Astrocyte (in vitro differentiated cells and primary cell): ENCODE measurements at regions not wholly inside any gene's neighbourhood (a gene's known extent, or its start where the extent isn't known, plus 50 kb on each side); places are given as distances from the start of the nearest gene placed in this dataset.
A peak's percentile ranks its signal among the peaks of the same experiment; 100 is the strongest.

Experiments used
- DNase-seq: peaks from one replicate; pipeline ENCODE4 v3.0.0-alpha.2; 2010; ENCODE audit warnings: low read depth
- FAIRE-seq: peaks from 2 replicates; lab custom pipeline; 2011; peaks lifted over from hg19 to GRCh38; lab: Jason Lieb, UNC
- H2AFZ ChIP-seq: 2 replicates; pipeline ENCODE4 v1.6.0; 2012; ENCODE audit warnings: low read depth, low read length, inconsistent platforms
- H3K27ac ChIP-seq: 2 replicates; pipeline ENCODE4 v1.5.1; 2011; ENCODE audit warnings: low read depth, low read length, inconsistent platforms
- H3K27me3 ChIP-seq: 2 replicates; pipeline ENCODE4 v1.6.0; 2011; ENCODE audit warnings: low read length, inconsistent platforms; ENCODE audit not compliant: insufficient read depth
- H3K36me3 ChIP-seq: 2 replicates; pipeline ENCODE4 v1.5.1; 2011; ENCODE audit warnings: low read length, inconsistent platforms; ENCODE audit not compliant: insufficient read depth
- H3K4me1 ChIP-seq: 2 replicates; pipeline ENCODE4 v1.5.1; 2011; ENCODE audit warnings: low read length, inconsistent platforms; ENCODE audit not compliant: insufficient read depth
- H3K4me2 ChIP-seq: 2 replicates; pipeline ENCODE4 v1.6.0; 2012; ENCODE audit warnings: low read length, inconsistent platforms
- H3K4me3 ChIP-seq: 2 replicates; pipeline ENCODE4 v1.5.1; 2011; ENCODE audit warnings: low read depth, mild to moderate bottlenecking, low read length, inconsistent platforms; ENCODE audit not compliant: insufficient read depth
- H3K79me2 ChIP-seq: 2 replicates; pipeline ENCODE4 v1.6.0; 2012; ENCODE audit warnings: mild to moderate bottlenecking, low read length, inconsistent platforms; ENCODE audit not compliant: insufficient read depth
- H3K9ac ChIP-seq: 2 replicates; pipeline ENCODE4 v1.6.0; 2012; ENCODE audit warnings: mild to moderate bottlenecking, low read length, inconsistent platforms
- H3K9me3 ChIP-seq: 2 replicates; pipeline ENCODE4 v1.5.1; 2012; ENCODE audit warnings: low read depth, mild to moderate bottlenecking, low read length, inconsistent platforms; ENCODE audit not compliant: insufficient read depth
- H4K20me1 ChIP-seq: 2 replicates; pipeline ENCODE4 v1.6.0; 2012; ENCODE audit warnings: low read length, inconsistent platforms; ENCODE audit not compliant: insufficient read depth
- H3K27ac Mint-ChIP-seq: one replicate; pipeline ENCODE4 v1.8.0; 2021; ENCODE audit warnings: mild to moderate bottlenecking, mixed read lengths; ENCODE audit not compliant: unreplicated experiment
- H3K27me3 Mint-ChIP-seq: one replicate; pipeline ENCODE4 v1.8.0; 2021; ENCODE audit warnings: low read depth, mixed read lengths; ENCODE audit not compliant: unreplicated experiment
- H3K36me3 Mint-ChIP-seq: one replicate; pipeline ENCODE4 v1.8.0; 2021; ENCODE audit warnings: low read depth, mixed read lengths; ENCODE audit not compliant: unreplicated experiment
- H3K4me1 Mint-ChIP-seq: one replicate; pipeline ENCODE4 v1.8.0; 2021; ENCODE audit warnings: low read depth, mixed read lengths; ENCODE audit not compliant: unreplicated experiment
- H3K4me3 Mint-ChIP-seq: one replicate; pipeline ENCODE4 v1.8.0; 2021; ENCODE audit warnings: mild to moderate bottlenecking, moderate library complexity, mixed read lengths; ENCODE audit not compliant: unreplicated experiment
- H3K9me3 Mint-ChIP-seq: one replicate; pipeline ENCODE4 v1.8.0; 2021; ENCODE audit warnings: mild to moderate bottlenecking, mixed read lengths; ENCODE audit not compliant: unreplicated experiment
- CTCF ChIP-seq: IDR thresholded peaks from 2 replicates; pipeline ENCODE4 v1.5.1; 2011; ENCODE audit warnings: low read depth, mild to moderate bottlenecking, inconsistent platforms, low read length, moderate library complexity; ENCODE audit not compliant: insufficient read depth
- EZH2 ChIP-seq: IDR thresholded peaks from 2 replicates; pipeline ENCODE4 v1.6.1; 2012; ENCODE audit warnings: mild to moderate bottlenecking, low read length, inconsistent platforms; ENCODE audit not compliant: insufficient read depth

- no peak overlapping the region for H3K4me3 ChIP-seq
- Mint-ChIP-seq H3K27ac (no peak overlapping the region), H3K4me1 (peaks cover 4% of the 10 kb centered on the region), H3K27me3 (no peaks in the 10 kb centered on the region), H3K36me3 (no peaks in the 10 kb centered on the region), H3K9me3 (no peaks in the 10 kb centered on the region), H3K4me3 (no peak overlapping the region)
- no peak for TF ChIP-seq CTCF
- TF ChIP-seq EZH2: no peak
- no peak overlapping the region for H2AFZ ChIP-seq
- DNase-seq (peak; percentile 4), FAIRE-seq (no peak)
- H3K79me2 ChIP-seq: no peaks in the 10 kb centered on the region
- H4K20me1 ChIP-seq: no peaks in the 10 kb centered on the region
- H3K9me3 ChIP-seq: no peaks in the 10 kb centered on the region
- H3K4me2 ChIP-seq: no peak overlapping the region
- H3K27me3 ChIP-seq: no peaks in the 10 kb centered on the region
- H3K27ac ChIP-seq: no peak overlapping the region
- H3K9ac ChIP-seq: no peak overlapping the region
- H3K36me3 ChIP-seq: no peaks in the 10 kb centered on the region
- no peaks in the 10 kb centered on the region for H3K4me1 ChIP-seq
Observed at GRCh38 chr7:45347804-45348203, 190.2 kb downstream of the RAMP3 start.

DNA sequence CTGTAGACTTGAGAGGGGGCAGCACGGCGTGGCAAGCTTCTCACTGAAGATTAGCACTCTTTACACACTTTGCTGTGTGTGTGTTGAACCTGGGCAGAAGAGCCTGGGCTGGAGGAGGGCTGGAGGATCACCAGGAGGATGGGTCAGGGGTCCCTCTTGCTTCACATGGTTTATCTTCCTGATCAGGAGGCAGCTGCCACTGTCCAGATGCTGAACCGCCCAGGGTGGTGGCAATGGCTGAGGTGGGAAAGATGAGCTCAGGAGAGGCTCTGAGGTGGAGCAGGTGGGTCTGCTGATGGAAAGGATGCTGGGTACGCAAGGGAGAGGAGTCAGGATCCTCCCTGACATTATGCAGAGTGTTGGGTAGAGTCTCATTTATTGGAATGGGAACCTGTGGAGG lies 191.5 kb downstream of the RAMP3 start:
- Histone ChIP-seq H3K79me2 (no peaks in the 10 kb centered on the region), H3K27me3 (no peaks in the 10 kb centered on the region), H3K4me2 (no peak overlapping the region), H3K36me3 (no peaks in the 10 kb centered on the region), H2AFZ (no peak overlapping the region), H3K9me3 (no peaks in the 10 kb centered on the region), H3K4me3 (no peak overlapping the region), H3K4me1 (no peaks in the 10 kb centered on the region), H3K9ac (no peak overlapping the region), H3K27ac (no peak overlapping the region), H4K20me1 (no peaks in the 10 kb centered on the region)
- Mint-ChIP-seq H3K36me3 (no peaks in the 10 kb centered on the region), H3K4me1 (peaks cover 4% of the 10 kb centered on the region), H3K27ac (no peak overlapping the region), H3K27me3 (peaks cover 2% of the 10 kb centered on the region), H3K9me3 (no peaks in the 10 kb centered on the region), H3K4me3 (no peak overlapping the region)
- DNase-seq (no peak), FAIRE-seq (no peak)
- TF ChIP-seq EZH2: no peak
- no peak for TF ChIP-seq CTCF

DNA sequence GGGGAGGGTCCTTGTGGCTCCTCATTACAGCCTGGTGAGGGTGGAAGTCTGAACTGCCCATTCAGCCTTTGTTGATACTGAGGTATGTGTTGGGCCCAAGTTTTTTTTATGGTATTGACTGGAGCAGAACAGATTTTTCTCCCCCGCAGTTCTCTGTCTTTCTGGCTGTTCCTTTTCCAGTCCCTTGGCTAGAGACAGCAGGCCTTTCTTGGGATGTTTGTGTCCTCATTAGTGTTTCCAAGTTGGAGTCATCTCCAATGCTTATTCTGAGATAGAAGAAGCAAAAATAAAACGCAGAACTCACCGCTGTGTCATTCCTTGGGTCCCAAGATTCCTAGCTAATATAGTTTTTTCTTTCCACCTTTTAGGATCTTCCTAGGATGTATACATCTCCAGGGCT lies 193.3 kb downstream of the RAMP3 start:
- no peaks in the 10 kb centered on the region for H3K79me2 ChIP-seq
- no peak overlapping the region for H3K27ac ChIP-seq
- H3K36me3 ChIP-seq: no peaks in the 10 kb centered on the region
- no peaks in the 10 kb centered on the region for H3K9me3 ChIP-seq
- no peak for DNase-seq
- H3K4me3 Mint-ChIP-seq: no peak overlapping the region
- H4K20me1 ChIP-seq: no peaks in the 10 kb centered on the region
- no peak overlapping the region for H2AFZ ChIP-seq
- TF ChIP-seq EZH2 (no peak), CTCF (no peak)
- H3K4me2 ChIP-seq: no peak overlapping the region
- H3K4me1 Mint-ChIP-seq: peaks cover 4% of the 10 kb centered on the region
- H3K27me3 ChIP-seq: no peaks in the 10 kb centered on the region
- no peak overlapping the region for H3K9ac ChIP-seq
- peaks cover 2% of the 10 kb centered on the region for H3K27me3 Mint-ChIP-seq
- H3K9me3 Mint-ChIP-seq: no peaks in the 10 kb centered on the region
- H3K4me3 ChIP-seq: no peak overlapping the region
- no peak for FAIRE-seq
- no peak overlapping the region for H3K27ac Mint-ChIP-seq
- H3K36me3 Mint-ChIP-seq: no peaks in the 10 kb centered on the region
- H3K4me1 ChIP-seq: no peaks in the 10 kb centered on the region
